ENCODE measurements at regions not wholly inside any gene's neighbourhood (a gene's known extent, or its start where the extent isn't known, plus 50 kb on each side); places are given as distances from the start of the nearest gene placed in this dataset.

DNA sequence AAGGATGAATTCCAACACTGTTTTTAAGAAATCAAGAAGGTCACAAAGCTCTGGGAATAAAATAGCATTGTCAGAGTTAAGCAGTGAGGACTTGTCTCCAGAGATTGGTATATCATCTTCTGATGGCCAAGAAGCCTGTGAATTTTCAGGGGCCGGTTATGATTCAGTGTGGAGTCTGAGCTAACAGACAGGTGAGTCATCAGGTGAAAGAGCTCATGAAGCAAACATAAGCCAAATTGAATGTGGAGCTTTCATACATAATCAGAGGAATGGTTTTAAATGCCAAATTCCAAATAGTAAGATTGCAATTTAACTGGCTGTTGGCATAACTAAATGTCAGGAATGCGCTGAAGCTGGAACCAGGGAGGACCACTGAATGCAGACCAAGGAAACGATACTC, 494.2 kb downstream of the MTRR start:
- no peak for TF ChIP-seq SIN3A (IDR thresholded peaks at IDR 0.05; ENCODE audit: borderline replicate concordance, insufficient read depth, low read length)
- no peak for TF ChIP-seq POLR2AphosphoS5 (IDR thresholded peaks at IDR 0.05; ENCODE audit: low read depth, low read length)
- TF ChIP-seq, protein P1, sequence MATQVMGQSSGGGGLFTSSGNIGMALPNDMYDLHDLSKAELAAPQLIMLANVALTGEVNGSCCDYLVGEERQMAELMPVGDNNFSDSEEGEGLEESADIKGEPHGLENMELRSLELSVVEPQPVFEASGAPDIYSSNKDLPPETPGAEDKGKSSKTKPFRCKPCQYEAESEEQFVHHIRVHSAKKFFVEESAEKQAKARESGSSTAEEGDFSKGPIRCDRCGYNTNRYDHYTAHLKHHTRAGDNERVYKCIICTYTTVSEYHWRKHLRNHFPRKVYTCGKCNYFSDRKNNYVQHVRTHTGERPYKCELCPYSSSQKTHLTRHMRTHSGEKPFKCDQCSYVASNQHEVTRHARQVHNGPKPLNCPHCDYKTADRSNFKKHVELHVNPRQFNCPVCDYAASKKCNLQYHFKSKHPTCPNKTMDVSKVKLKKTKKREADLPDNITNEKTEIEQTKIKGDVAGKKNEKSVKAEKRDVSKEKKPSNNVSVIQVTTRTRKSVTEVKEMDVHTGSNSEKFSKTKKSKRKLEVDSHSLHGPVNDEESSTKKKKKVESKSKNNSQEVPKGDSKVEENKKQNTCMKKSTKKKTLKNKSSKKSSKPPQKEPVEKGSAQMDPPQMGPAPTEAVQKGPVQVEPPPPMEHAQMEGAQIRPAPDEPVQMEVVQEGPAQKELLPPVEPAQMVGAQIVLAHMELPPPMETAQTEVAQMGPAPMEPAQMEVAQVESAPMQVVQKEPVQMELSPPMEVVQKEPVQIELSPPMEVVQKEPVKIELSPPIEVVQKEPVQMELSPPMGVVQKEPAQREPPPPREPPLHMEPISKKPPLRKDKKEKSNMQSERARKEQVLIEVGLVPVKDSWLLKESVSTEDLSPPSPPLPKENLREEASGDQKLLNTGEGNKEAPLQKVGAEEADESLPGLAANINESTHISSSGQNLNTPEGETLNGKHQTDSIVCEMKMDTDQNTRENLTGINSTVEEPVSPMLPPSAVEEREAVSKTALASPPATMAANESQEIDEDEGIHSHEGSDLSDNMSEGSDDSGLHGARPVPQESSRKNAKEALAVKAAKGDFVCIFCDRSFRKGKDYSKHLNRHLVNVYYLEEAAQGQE (IDR thresholded peaks at IDR 0.05; ENCODE audit: insufficient read depth in 1 of 2, low read depth in 2 of 2, low read length in 2 of 2) = no peak
- no peak for TF ChIP-seq TAF1 (IDR thresholded peaks at IDR 0.05; ENCODE audit: borderline replicate concordance, insufficient read depth, low read length)

Measured in PFSK-1 (cell line).